OCI-LY7 (cell line): ENCODE measurements at regions not wholly inside any gene's neighbourhood (a gene's known extent, or its start where the extent isn't known, plus 50 kb on each side); places are given as distances from the start of the nearest gene placed in this dataset.
"Not testable (repeated sequence)": the region's sequence is repeated elsewhere in the genome, so short reads cannot be mapped to it uniquely, and the experiment has no call there.

Experiments
- BruUV-seq: library from RNA; stranded (reverse); fragments of 400-500 nt; replicated peaks from 2 replicates; lab custom pipeline; 2021; lab: Mats Ljungman, UMichigan
- CTCF ChIA-PET: fragments of 300-600 bp; sonication (Branson Sonifier 250); formaldehyde crosslinking; loops from one replicate; lab custom pipeline; 2022; ENCODE audit warnings: antibody characterized with exemption; ENCODE audit not compliant: unreplicated experiment; lab: Charles Lee
- POLR2A ChIA-PET: fragments of 300-600 bp; sonication (Branson Sonifier 250); formaldehyde crosslinking; loops from one replicate; lab custom pipeline; 2022; ENCODE audit warnings: antibody characterized with exemption; lab: Charles Lee
- DNase-seq: peaks from one replicate; pipeline ENCODE4 v3.0.0-alpha.2; 2015; ENCODE audit warnings: low spot score
- H2AFZ ChIP-seq: fragments of 200-600 bp; sonication (generic), shearing (Covaris generic); 2 replicates; pipeline ENCODE4 v1.6.1; 2014; ENCODE audit warnings: mild to moderate bottlenecking, antibody characterized with exemption, low read length, moderate library complexity
- H3K27ac ChIP-seq: fragments of 200-600 bp; sonication (generic); 2 replicates; pipeline ENCODE4 v1.5.1; 2014; ENCODE audit warnings: mixed run types, low read depth, mild to moderate bottlenecking, moderate library complexity, low read length, inconsistent platforms; ENCODE audit not compliant: poor library complexity, severe bottlenecking
- H3K36me3 ChIP-seq: fragments of 200-600 bp; sonication (generic); 2 replicates; pipeline ENCODE4 v1.6.1; 2014; ENCODE audit warnings: mild to moderate bottlenecking, antibody characterized with exemption, low read length, moderate library complexity, mixed read lengths; ENCODE audit not compliant: insufficient read depth
- H3K4me1 ChIP-seq: fragments of 200-600 bp; sonication (generic); 2 replicates; pipeline ENCODE4 v1.5.1; 2014; ENCODE audit warnings: mild to moderate bottlenecking, low read length; ENCODE audit not compliant: insufficient read depth, poor library complexity, severe bottlenecking
- H3K4me2 ChIP-seq: fragments of 200-600 bp; sonication (generic); 2 replicates; pipeline ENCODE4 v1.6.1; 2014; ENCODE audit warnings: mild to moderate bottlenecking, low read length
- H3K4me3 ChIP-seq: fragments of 200-600 bp; sonication (generic); 2 replicates; pipeline ENCODE4 v1.5.1; 2014; ENCODE audit warnings: mild to moderate bottlenecking, low read depth, low read length; ENCODE audit not compliant: poor library complexity, severe bottlenecking
- H3K79me2 ChIP-seq: fragments of 200-600 bp; sonication (generic); 2 replicates; pipeline ENCODE4 v1.6.1; 2016; ENCODE audit warnings: low read depth, mild to moderate bottlenecking, low read length, moderate library complexity, mixed read lengths; ENCODE audit not compliant: insufficient read depth
- H3K9me2 ChIP-seq: fragments of 200-600 bp; sonication (generic); 2 replicates; pipeline ENCODE4 v1.6.1; 2016; ENCODE audit warnings: mild to moderate bottlenecking, low read length, mixed read lengths; ENCODE audit not compliant: insufficient read depth
- H3K9me3 ChIP-seq: fragments of 200-600 bp; sonication (generic); 2 replicates; pipeline ENCODE4 v1.6.1; 2014; ENCODE audit warnings: mild to moderate bottlenecking, mixed run types, low read length, mixed read lengths
- H4K20me1 ChIP-seq: fragments of 200-600 bp; sonication (generic); 2 replicates; pipeline ENCODE4 v1.6.1; 2014; ENCODE audit warnings: mild to moderate bottlenecking, antibody characterized with exemption, low read length, moderate library complexity, mixed read lengths; ENCODE audit not compliant: insufficient read depth
- EZH2phosphoT487 ChIP-seq: fragments of 200-600 bp; sonication (generic); IDR thresholded peaks from 2 replicates; pipeline ENCODE4 v1.6.1; 2018; ENCODE audit warnings: low read depth, borderline replicate concordance, mild to moderate bottlenecking, mixed run types, antibody characterized with exemption, low read length, moderate library complexity, mixed read lengths
- intact Hi-C: fragments of 100-400 bp; cut with micrococcal nuclease; formaldehyde crosslinking; loops from one replicate; pipeline ENCODE4 v1.10.0; 2022; ENCODE audit not compliant: unreplicated experiment
- TF ChIP-seq, protein P1 (sequence below): fragments of 200-600 bp; sonication (generic); conservative IDR thresholded peaks from 2 replicates; pipeline ENCODE4 v1.5.1; 2014; ENCODE audit warnings: mild to moderate bottlenecking, antibody characterized with exemption, low read length, moderate library complexity, mixed read lengths

DNA sequence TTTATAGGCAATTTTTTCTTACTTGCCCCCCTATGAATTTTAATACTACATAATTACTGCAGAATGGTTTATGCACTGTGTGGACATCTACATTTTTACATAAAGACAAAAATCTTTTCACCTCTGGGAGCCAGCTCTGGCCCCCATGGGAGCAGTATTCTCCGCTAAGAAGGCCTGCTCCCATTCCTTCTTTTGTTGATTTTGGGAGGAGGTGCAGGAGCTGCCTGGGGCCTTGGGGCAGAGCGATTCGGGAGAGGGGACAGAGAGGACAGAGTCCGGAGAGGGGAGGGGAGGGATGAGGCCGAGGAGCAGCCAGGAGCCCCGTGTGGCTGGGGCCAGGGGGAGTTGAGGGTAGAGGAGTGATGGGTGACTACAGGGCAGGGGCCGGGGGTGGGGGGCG lies 452.0 kb downstream of the PREX1 start:
- TF ChIP-seq, protein P1, sequence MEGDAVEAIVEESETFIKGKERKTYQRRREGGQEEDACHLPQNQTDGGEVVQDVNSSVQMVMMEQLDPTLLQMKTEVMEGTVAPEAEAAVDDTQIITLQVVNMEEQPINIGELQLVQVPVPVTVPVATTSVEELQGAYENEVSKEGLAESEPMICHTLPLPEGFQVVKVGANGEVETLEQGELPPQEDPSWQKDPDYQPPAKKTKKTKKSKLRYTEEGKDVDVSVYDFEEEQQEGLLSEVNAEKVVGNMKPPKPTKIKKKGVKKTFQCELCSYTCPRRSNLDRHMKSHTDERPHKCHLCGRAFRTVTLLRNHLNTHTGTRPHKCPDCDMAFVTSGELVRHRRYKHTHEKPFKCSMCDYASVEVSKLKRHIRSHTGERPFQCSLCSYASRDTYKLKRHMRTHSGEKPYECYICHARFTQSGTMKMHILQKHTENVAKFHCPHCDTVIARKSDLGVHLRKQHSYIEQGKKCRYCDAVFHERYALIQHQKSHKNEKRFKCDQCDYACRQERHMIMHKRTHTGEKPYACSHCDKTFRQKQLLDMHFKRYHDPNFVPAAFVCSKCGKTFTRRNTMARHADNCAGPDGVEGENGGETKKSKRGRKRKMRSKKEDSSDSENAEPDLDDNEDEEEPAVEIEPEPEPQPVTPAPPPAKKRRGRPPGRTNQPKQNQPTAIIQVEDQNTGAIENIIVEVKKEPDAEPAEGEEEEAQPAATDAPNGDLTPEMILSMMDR, result no peak
- TF ChIP-seq EZH2phosphoT487, result no peak
- Histone ChIP-seq H3K79me2 (no peaks in the 10 kb centered on the region), H3K9me3 (no peaks in the 10 kb centered on the region), H3K9me2 (no peaks in the 10 kb centered on the region), H2AFZ (no peak overlapping the region), H3K4me3 (no peak overlapping the region), H3K4me2 (no peak overlapping the region), H3K27ac (no peak overlapping the region), H3K36me3 (no peaks in the 10 kb centered on the region), H3K4me1 (no peaks in the 10 kb centered on the region), H4K20me1 (no peaks in the 10 kb centered on the region)
- CTCF ChIA-PET, result no interaction called here
- intact Hi-C loops, result no loop called here
- no TSS peak for BruUV-seq
- DNase-seq, result no peak
- POLR2A ChIA-PET, result no interaction called here

DNA sequence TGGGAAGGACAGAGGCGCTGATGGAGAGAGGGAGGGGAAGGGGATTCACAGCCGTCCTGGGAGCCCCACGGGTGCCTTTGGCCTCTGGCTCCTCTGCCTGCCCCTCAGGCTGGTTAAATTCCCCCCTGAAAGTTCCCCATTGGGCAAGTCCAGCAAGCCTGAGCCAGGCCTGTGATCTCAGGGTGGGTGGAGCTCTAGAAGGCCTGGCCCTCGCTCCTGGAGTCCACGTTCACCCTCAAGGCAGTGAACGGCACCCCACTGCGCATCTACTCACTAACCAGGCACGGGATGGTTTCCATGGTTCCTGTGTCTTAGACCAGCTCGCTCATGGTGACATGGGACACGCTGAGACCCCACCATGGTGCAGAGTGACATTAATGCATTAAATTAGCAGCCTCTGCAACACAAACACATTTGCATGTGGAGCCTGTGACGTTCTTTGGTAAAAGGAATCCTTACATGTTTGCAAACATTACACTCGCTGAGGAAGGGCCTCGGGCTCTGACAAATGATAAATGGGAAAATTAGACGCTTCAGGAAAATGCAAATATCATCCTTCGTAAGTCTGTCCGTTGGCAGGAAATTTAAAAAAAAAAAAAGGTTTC lies 452.7 kb downstream of the PREX1 start:
- DNase-seq, result no peak
- H3K36me3 ChIP-seq, result no peaks in the 10 kb centered on the region
- BruUV-seq, result no TSS peak
- TF ChIP-seq EZH2phosphoT487, result no peak
- TF ChIP-seq, protein P1, result no peak
- no peaks in the 10 kb centered on the region for H3K79me2 ChIP-seq
- H3K4me1 ChIP-seq, result no peaks in the 10 kb centered on the region
- CTCF ChIA-PET, result no interaction called here
- H3K4me2 ChIP-seq, result no peak overlapping the region
- POLR2A ChIA-PET, result no interaction called here
- H2AFZ ChIP-seq, result no peak overlapping the region
- H4K20me1 ChIP-seq, result no peaks in the 10 kb centered on the region
- no peak overlapping the region for H3K27ac ChIP-seq
- intact Hi-C loops, result no loop called here
- no peaks in the 10 kb centered on the region for H3K9me3 ChIP-seq
- no peaks in the 10 kb centered on the region for H3K9me2 ChIP-seq
- no peak overlapping the region for H3K4me3 ChIP-seq

DNA sequence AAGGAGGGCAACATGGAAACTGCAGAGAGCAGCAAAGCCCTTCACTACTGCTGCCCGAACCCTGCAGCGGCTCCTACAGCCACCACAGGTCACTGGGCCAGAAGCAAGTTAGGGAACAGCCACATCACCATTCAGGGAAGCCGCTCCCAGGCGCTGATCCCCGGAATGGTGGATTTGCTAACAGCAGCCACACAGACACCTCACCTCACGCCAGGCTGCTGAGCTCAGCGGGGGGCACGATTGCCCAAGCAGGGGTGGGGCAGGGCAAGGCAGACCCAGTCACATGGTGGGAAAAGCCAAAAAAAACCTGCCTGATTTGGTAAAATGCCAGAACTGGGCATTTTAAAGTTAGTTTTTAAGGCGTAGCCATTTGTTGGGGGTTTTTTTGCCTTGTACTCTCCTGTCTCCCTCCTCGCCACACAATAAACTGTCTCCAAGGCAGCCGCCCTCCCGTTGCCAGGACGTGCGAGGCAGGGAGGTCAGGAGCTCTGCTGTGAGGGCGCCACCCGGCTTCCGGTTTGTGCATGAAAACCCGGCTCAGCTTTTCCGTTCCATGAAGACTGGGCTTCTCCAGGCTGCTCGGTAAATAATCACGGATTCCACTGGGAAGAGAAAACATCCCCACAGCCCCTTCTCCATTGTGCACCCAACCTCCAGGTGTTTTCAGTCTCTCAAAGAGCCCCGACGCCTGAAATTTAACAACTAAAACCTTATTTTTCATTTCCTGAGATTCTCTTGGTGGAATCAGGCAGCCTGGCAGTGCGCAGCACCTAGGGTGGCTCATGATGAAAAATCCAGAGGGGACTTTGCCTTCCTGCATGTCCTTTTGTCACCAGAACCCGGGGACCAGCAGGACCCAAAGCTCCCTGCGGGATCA lies 453.5 kb downstream of the PREX1 start:
- POLR2A ChIA-PET, H2AFZ ChIP-seq, H3K36me3 ChIP-seq, H3K4me3 ChIP-seq, H3K4me1 ChIP-seq, DNase-seq, H4K20me1 ChIP-seq, H3K79me2 ChIP-seq, BruUV-seq, H3K27ac ChIP-seq, intact Hi-C loops, H3K9me2 ChIP-seq, H3K4me2 ChIP-seq, H3K9me3 ChIP-seq, CTCF ChIA-PET: not testable (repeated sequence)
- TF ChIP-seq, protein P1, result peak; percentile 51
